GM23338 (cell line): ENCODE measurements at regions not wholly inside any gene's neighbourhood (a gene's known extent, or its start where the extent isn't known, plus 50 kb on each side); places are given as distances from the start of the nearest gene placed in this dataset.

ENCODE experiments used
- CTCF ChIP-seq, 2 experiments: fragments of 200-600 bp in 1 of 2; sonication (generic) in 1 of 2; conservative IDR thresholded peaks; 2 replicates each; pipeline versions ENCODE4 v1.5.1 to v1.6.1; 2016 to 2017; ENCODE audit warnings: antibody characterized with exemption in 2 of 2, low read depth in 2 of 2, mild to moderate bottlenecking in 2 of 2, moderate library complexity in 1 of 2
- ETS1 ChIP-seq: IDR thresholded peaks from 2 replicates; pipeline ENCODE4 v1.6.1; 2016; ENCODE audit warnings: antibody characterized with exemption
- EZH2 ChIP-seq: fragments of 200-600 bp; sonication (generic); IDR thresholded peaks from one replicate; pipeline ENCODE4 v1.8.0; 2017; ENCODE audit warnings: antibody characterized with exemption, mild to moderate bottlenecking, low read depth; ENCODE audit not compliant: unreplicated experiment
- EZH2phosphoT487 ChIP-seq: fragments of 200-600 bp; sonication (generic); IDR thresholded peaks from one replicate; pipeline ENCODE4 v1.8.1; 2018; ENCODE audit warnings: antibody characterized with exemption; ENCODE audit not compliant: unreplicated experiment
- JUNB ChIP-seq: IDR thresholded peaks from one replicate; pipeline ENCODE4 v1.6.1; 2016; ENCODE audit warnings: antibody characterized with exemption; ENCODE audit not compliant: unreplicated experiment
- POLR2AphosphoS5 ChIP-seq: IDR thresholded peaks from 2 replicates; pipeline ENCODE4 v1.6.1; 2016; ENCODE audit warnings: antibody characterized with exemption, low read depth
- REST ChIP-seq: IDR thresholded peaks from one replicate; pipeline ENCODE4 v1.6.1; 2018; ENCODE audit warnings: antibody characterized with exemption; ENCODE audit not compliant: unreplicated experiment
- ZNF114 ChIP-seq: fragments of 250-450 bp; sonication (Bioruptor Pico); IDR thresholded peaks from 2 replicates; pipeline ENCODE4 v1.5.0; 2020; ENCODE audit warnings: mild to moderate bottlenecking, moderate library complexity
- ZNF331 ChIP-seq: fragments of 250-450 bp; sonication (Bioruptor Pico); IDR thresholded peaks from 2 replicates; pipeline ENCODE4 v1.5.0; 2020; ENCODE audit warnings: low read depth, mild to moderate bottlenecking, moderate library complexity

GRCh38 chr7:21020667-21021066, 234.0 kb upstream of the SP8 start:
- TF ChIP-seq CTCF (conservative IDR thresholded peaks at IDR 0.05; ENCODE audit: low read depth in 2 of 2) (no peak), POLR2AphosphoS5 (no peak), REST (no peak), JUNB (no peak), EZH2phosphoT487 (no peak), EZH2 (no peak), ETS1 (no peak), ZNF331 (CRISPR knock-in tag) (no peak), ZNF114 (CRISPR knock-in tag) (no peak)
